Body of pancreas (tissue), 4 donors: ENCODE measurements at regions not wholly inside any gene's neighbourhood (a gene's known extent, or its start where the extent isn't known, plus 50 kb on each side); places are given as distances from the start of the nearest gene placed in this dataset.

Experiments used
- CTCF ChIP-seq, 7 experiments: fragments of 450-650 bp in 4 of 7; fragments of 200-600 bp in 3 of 7; sonication (generic) in 3 of 7; IDR thresholded peaks; one replicate each; pipeline ENCODE4 v1.5.1; 2016 to 2019; ENCODE audit warnings: antibody characterized with exemption in 7 of 7
- POLR2A ChIP-seq, 3 donors: fragments of 450-650 bp; IDR thresholded peaks; one replicate each; pipeline ENCODE4 v1.6.1; 2016; ENCODE audit warnings: antibody characterized with exemption in 3 of 3, mild to moderate bottlenecking in 2 of 3

GRCh38 chr3:86578071-86578470 lies 412.9 kb downstream of the VGLL3 start:
- TF ChIP-seq POLR2A (IDR thresholded peaks at IDR 0.05) (no peak), CTCF (IDR thresholded peaks at IDR 0.05) (no peak)
